ENCODE measurements at regions not wholly inside any gene's neighbourhood (a gene's known extent, or its start where the extent isn't known, plus 50 kb on each side); places are given as distances from the start of the nearest gene placed in this dataset.
"Not testable (repeated sequence)": the region's sequence is repeated elsewhere in the genome, so short reads cannot be mapped to it uniquely, and the experiment has no call there.

DNA sequence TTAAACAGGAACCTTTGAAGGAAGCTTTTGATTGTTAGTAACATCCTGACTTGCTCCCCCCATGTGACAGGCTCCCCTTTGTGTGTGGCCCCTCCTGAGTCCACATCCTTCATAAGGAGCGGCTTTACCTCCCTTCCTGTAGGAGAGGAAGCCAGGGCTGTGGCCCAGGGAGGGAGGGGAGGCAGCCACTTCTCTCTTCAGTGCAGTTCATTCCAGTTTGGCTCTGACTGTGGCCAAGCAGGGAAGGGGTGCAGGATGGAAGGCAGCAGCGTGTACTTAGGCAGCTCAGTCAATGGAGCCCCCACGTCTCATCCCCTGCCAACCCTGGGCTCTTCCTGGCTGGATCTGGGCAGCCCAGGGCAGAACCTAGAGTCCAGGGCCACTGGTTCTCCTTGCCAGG is 295.2 kb downstream of the QKI start:
- no peak for DNase-seq (ENCODE audit: low read depth)

DNA sequence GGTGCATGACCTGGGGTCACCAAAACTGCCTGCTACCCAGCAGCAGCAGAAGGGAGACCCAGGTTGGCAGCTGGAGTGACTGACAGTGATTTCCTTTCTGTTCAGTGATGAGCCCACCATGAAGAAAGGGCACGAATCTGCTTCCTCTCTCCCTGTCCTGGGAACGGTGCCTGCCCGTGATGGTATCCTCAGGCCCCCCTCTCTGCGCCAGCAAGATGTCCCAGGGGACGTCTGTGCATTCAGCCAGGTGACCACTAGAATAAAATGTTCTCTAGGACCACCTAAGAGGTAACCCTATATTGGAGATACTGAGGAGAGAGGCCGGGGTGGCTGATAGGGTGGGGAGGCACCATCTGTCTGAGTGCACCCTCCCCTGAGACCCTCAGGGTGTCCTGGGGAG is 294.7 kb downstream of the QKI start:
- DNase-seq (ENCODE audit: low read depth), result no peak

DNA sequence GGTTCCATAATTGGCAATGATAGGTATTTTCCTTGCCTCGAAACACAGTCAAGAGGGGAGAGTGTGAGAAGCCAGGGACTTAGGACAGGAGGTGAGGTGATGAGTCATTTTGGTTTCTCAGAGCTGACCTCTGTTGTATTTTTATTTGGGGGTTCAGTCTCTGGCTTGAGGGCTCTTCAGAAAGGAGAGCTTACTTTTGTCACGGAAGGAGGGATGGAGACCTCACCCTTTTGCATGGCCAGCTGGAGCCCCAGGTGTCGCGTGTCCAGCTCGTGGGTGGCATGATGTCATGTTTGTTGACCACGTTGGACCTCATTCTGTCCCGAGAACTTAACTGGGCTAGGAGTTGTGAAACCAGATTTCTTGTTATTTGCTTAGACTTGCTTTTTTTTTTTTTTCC is 293.9 kb downstream of the QKI start:
- no peak for DNase-seq (ENCODE audit: low read depth)

DNA sequence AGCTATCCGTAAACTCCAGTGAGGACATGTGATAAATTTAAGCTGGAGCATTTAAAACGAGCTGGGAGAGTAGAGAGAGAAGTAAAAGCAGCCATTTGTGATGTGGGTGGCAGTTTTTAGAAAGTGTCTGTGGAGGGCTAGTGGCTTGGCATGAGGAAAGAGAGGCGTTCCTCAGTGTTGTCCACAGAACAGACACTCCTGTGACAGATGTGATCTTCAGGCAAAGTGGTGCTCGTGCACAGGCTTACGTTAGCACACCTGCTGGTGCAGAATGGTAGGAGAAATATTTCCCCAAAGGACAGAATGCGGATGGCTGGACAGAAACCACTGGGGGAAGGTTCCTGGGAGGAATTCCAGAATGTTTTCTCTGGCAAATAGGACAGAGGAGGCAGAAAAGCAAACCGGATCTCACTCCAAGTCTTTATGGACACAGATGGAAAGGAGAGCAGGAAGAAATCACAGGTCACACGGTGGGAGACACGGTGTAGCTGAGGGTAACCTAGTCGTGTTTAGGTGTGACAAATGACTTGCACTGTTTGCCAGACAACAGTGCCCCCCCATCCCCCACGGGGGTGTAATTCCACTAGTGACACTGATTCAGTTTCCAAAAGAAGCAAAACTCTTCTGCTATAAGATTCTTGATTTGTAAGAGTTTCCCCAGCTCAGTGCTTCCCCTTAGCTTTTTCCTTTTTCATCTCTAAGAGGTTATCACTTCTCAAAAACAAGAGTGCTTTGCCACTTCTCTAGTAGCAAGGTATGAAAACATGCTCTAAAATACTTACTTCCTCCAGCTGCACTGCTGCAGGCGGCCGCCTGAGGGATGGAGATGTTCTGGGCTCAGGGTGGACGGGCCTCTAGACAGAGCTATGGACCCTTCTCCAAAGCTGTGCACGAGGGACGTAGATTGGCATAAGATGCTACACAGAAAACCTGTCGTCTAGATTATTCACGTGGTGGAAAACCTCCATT is 293.2 kb downstream of the QKI start:
- no peak for DNase-seq (ENCODE audit: low read depth)

DNA sequence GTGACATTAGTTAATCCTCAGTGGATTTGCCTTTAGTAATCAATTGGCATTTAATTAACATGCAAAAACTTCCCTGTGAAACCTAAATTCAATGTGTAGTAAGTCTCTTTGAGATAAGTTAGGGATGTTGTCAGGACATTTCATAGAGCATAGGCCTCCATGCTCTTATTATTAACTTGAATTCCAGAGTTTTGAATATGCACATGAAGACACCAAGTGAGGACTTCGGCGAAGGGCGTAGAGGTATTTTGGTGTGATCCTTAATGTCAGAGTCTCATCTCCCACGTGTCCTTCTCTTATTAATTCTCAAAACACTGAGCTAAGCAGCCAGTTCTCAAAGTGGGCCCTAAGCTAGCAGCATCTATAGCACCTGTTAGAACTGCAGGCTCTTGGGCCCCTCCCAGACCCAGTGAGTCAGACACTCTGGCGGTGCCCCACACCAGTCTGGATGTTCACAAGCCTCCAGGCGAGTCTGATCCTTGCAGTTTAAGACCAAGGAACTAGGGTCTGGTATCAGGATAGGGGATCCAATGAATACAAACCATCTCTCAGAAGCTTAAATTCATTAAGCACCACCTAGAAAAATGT is 292.1 kb downstream of the QKI start:
- peak; percentile 15 for DNase-seq (ENCODE audit: low read depth)

DNA sequence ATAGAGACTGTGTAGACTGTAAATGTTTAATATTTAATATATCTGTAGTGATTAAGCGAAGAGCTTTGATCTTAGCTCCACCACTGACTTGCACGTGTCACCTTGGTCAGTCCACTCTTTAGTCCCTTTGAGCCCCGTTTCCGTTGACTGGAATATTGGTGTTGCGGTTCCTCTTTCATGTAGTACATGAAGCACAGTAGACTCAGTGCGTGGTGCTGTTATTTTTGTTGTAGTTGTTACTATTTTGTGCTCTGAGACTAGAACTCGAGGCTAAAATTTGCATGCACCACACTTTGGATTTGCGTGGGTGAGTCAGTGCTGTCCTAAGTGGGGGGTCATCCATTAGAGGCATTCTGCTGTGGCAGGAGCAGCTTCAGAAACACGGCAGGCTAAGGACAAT is 291.4 kb downstream of the QKI start:
- no peak for DNase-seq (ENCODE audit: low read depth)

DNA sequence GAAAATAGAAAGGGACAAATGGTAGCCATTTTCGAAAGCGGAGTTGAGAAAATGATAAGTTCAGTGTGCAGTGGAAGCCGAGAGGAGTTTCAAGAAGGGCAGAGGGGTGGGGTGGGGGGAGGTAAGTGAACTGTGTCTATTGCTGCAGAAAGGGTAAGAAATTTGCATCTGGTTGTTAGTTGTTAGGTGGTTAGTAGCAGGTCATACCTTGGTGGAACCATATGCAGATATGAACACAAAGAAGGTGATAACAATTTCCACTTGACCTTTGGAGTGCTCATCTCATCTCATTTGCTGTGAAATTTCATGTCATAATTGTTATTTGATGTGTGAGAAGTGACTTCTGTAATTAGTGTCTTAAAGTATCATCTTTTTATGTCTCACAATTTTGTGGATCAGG is 288.2 kb downstream of the QKI start:
- no peak for DNase-seq (ENCODE audit: low read depth)

DNA sequence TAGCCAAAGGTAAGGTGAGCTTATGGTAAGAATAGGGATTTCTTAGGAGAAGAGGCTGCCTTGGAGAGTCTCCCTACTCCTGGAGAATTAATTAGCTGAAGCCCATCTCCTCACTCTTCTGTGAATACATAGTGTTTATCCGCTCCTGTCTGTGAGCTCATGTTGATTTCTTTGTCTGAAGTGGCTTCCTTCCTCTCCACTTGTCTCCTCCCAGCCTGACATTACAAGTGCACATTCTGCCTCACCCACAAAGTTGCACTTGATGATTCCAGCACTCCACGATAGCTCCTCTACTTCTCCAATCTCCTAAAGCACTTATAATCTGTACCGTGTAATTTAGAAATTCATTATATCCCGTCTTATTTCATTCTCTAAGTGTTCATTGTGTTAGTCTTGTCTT is 287.2 kb downstream of the QKI start:
- DNase-seq (ENCODE audit: low read depth), result no peak

DNA sequence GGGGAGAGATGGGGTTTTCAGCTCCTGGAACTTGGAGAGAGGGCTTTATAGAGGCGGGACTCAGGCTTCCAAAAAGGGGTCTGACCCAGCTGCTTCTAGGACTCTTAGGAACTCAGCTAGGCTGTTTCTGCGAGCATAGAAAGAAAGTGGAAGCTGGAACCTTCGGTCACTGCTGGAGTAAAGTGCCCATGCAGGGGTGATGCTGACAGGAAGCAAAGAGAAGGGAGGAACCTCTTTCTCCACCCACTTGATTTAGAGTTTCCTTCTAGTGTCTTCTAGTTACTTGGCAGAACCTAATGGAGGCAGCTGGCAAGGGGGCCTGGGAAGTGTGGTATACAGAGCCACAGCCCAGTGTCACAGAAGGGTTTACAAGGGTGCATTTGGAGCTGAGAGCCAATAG is 283.6 kb downstream of the QKI start:
- DNase-seq (ENCODE audit: low read depth), result no peak

DNA sequence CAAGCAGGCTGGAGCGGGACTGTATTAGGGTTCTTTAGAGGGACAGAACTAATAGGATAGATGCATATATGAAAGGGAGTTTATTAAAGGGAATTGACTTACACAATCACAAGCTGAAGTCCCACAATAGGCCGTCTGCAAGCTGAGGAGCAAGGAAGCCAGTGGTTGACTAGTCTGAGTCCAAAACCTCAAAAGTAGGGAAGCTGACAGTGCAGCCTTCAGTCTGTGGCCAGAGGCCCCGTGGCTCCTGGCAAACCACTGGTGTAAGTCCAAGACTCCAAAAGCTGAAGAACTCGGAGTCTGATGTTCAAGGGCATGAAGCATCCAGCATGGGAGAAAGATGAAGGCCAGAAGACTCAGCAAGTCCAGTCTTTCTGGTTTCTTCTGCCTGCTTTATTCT is 281.8 kb downstream of the QKI start:
- not testable (repeated sequence) for DNase-seq (ENCODE audit: low read depth)

DNA sequence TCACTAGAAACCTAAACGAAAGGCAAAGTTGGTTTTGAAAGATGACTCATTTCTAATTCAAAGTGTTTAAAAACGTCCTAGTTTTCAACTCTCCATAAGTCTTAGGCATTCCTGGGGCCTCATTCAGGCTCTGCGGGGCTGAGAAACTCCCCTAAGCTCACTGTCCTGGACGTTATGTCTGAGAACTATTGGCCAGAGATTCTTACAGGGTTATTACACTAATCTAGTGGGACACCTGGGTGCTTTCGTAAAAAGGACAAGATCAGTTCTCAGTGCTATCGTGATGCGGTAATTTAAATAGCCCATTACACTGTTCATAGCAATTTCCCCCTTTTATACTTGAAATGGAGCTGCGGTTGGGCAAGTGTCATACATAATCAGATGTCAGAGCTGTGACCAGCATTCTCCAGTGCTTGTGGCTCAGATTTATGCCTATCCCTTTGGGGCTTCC is 280.9 kb downstream of the QKI start:
- DNase-seq (ENCODE audit: low read depth), result no peak

DNA sequence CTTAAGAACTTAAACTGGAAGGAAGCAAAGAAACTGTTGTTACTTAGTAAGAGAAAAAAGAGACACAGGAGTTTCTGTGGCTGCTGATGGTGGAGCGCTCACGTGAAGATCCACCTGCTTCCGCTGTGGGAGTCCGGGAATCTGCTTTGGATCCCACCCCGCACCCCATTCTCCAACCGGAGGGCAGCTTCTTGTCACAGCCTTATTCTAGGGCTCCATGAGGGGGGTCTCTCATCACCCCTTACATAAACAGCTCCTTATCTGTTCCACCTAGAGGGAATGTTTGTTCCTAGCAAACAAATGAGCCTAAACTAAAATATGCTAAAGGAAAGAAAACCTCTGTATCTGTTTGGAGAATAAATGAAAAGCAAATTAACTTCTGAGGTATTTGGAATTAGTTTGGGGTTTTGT is 280.5 kb downstream of the QKI start:
- no peak for DNase-seq (ENCODE audit: low read depth)

DNA sequence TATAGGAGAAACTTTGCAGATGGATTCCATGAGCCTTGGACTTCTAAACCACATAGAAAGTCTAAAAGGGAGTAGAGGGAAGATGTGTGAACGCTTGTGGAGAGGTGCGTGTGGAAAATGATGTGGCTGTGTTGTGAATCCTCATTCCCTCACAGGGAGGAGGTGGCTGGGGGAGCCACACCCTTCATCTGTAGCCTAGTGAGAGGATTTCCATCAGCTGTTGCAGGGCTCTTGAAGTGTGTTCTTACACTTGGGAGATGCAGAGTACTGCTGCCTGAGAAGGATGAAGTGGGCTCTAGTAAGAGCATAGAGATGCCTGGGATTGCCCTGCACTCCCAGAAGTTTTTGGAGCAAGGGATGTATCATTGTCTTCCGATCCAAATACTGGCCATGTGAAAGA is 279.6 kb downstream of the QKI start:
- no peak for DNase-seq (ENCODE audit: low read depth)

DNA sequence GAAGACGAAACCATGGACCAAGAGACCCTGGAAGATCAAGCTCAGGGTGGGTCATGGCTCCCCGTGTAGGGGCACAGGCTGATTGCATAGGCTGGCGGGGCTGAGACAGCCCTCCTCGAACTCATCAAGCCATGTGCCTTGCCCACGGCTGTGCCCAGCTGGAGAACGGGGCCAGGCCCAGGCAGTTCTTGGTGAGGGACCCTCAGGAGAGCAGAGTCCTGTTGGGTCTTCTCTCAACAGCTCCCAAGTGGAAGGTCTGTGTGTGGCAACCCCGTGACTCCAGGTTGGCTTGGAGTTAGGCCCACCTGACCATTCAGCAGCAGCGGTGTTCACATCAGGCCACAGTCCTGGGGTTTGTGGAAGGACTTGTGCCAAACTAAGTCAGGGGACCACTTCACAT is 276.5 kb downstream of the QKI start:
- no peak for DNase-seq (ENCODE audit: low read depth)

DNA sequence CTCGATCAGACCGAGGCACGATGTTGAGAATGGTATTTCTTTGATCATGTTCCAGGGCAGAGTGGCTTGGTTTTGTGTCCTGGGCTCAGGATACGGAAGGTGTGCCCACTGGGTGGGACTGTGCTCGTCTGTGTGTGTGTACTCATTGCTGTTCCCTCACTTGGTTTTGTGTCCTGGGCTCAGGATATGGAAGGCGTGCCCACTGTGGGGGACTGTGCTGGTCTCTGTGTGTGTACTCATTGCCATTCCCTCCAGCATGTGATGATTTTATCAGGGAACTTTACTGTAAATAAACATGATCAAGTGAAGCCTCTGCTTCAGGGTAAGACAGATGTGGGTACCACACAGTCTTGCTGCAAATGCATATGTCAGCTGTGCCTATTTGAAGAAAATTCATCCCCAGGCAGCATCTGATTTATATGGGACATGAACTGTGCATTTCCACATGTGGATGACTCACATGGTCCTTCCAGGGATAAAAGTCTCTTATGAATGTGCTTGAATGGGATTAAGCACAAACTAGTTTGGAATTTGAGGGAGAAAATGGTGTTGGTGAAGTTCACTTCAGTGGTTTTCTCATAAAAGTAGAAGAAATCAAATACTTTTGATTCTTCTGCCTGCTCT is 274.3 kb downstream of the QKI start:
- DNase-seq (ENCODE audit: low read depth), result peak; percentile 19

DNA sequence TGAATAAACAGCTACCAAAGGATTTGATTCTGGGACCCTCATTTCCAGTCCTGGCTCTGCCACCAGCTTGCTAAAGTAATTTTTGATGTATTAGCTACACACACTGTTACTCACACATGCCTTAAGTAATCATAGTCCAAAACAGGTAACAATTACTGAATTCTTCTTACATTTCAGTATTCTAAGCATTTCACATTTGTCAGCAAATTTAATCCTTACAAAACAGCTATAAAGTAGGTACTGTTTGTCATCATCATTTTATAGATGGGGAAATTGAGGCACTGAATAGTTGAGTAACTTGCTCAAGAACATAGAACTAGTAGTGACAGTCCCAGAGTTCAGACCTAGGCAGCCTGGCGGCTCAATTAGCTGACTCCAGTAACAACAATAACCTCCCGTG is 272.6 kb downstream of the QKI start:
- no peak for DNase-seq (ENCODE audit: low read depth)

DNA sequence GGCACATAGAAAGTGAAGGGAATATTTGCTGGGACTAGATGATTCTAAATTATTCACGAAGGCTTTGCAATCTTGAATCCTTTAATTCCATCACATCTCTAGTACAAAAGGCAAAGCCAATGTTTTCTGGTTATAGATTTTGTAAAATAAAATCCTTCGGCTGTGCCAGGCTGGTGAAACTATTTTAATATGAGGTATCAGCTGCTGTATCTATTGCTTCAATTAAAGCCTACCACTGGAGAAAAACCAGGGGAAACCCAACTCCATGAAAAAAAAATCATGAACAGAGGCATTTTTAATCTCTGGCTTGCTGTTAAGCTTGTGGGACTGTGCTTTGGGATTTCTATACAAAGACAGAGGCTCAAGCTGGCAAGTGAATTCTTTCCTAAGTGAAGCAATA is 271.8 kb downstream of the QKI start:
- no peak for DNase-seq (ENCODE audit: low read depth)

DNA sequence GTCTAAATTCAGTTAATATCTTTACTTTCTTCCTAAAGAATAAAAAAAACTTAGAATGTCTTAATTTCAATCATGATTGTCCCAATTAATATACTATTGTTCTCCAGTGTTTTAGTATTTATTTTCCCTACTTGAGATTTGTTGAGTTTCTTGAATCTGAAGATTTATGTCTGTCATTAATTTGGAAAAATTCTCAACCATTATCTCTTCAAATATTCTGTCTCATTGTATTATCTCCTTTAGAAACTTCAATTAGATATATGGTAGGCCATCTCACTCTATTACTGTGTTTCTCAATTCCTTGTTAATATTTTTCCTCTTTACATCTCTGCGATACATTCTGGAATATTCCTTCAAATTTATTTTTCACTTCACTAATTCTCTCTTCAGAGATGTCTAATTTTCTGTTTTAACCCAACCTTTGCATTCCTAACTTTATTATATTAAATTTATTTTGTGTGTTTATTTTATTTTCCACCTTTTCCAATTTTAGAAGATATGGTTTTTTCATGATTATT is 268.6 kb downstream of the QKI start:
- no peak for DNase-seq (ENCODE audit: low read depth)

DNA sequence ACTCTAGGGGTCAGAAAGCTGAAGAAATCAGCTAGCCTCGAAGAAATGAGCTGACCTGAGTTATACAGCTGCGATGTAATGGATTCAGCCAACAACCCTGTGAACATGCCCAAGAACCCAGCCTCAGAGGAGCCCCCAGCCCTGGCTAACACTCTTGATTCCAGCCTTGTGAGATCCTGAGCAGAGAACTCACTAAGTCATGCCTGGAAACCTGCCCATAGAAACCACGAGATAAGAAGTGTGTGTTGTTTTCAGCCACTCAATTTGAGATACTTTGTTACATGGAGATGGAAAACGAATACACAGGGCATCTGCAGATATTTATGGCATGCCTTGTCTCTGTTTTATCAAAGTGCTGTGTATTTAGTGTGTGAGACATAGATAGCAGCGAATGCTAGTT is 265.2 kb downstream of the QKI start:
- DNase-seq (ENCODE audit: low read depth), result no peak

DNA sequence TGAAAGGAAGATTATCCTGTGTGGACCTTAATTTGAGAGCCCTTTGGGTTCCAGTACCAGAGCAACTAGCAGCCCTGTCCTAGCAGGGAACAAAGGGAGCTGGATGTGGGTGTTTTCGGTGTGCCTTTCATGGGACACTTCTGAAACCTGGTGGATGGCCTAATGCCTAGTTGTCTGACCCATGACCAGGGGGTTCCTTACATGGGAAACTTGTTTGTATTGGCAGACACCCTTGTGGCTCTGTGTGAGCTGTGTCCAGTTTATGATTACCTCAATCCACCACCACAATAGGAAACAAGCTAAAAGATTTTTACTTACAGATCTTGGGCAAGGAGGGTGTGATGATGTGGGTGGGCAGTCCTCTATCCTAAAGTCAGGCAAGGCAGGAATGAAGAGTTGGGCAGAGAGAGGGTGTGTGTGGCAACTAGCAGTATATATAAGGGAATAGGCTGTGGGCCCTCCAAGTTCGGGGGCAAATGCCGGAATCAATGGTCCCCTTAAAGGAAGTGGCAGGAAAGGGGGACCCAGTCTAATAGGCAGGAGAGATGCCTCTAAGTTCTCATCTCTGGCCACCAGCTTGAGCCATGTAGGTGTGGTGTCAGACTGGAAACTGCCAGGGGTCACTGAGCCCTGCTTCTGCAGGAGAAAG is 264.6 kb downstream of the QKI start:
- no peak for DNase-seq (ENCODE audit: low read depth)

DNA sequence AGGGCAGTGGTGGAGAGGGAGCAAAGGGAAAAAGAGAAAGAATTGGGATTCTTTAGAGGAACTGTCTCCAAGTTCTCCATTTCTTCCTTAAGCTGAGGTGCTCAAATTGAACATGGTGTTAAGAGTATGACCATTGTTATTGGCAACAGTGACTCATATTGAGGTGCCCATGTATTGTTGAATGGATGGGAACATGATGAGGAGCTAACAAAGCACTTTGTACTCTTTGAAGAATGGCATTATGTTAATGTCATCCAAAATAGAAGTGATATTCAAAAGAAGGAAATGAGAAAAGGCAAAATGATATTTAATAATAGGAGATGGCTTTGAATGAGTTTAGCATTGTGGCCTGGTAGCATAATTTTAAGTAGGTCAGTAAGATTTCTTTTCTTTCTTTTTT is 261.1 kb downstream of the QKI start:
- DNase-seq (ENCODE audit: low read depth), result no peak

DNA sequence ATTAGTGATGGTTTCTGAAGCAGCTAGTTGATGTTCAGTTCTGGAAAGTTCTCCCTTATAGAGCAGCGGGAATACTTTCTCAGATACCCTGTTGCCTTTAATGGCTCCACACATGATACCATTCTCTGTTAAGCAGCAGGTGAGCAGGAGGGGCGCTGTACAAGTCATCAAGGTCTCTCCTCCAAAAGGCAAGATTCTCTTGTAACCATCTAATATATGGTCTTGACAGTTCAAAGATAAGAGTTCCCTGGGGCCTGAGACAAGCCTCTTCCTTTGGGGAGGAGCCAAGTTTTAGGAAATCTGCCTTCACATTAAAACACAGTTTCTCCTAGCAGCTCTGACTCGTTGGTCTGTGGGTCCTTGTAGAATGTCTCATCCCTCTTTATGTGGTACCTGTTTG is 258.2 kb downstream of the QKI start:
- DNase-seq (ENCODE audit: low read depth), result no peak

All from LHCN-M2 (cell line).